IPS-11a (cell line): ENCODE measurements at regions not wholly inside any gene's neighbourhood (a gene's known extent, or its start where the extent isn't known, plus 50 kb on each side); places are given as distances from the start of the nearest gene placed in this dataset.

ENCODE experiments used
- H3K4me3 ChIP-seq: one replicate; pipeline ENCODE4 v1.5.1; 2013; ENCODE audit warnings: low read depth, low read length, control low read depth

DNA sequence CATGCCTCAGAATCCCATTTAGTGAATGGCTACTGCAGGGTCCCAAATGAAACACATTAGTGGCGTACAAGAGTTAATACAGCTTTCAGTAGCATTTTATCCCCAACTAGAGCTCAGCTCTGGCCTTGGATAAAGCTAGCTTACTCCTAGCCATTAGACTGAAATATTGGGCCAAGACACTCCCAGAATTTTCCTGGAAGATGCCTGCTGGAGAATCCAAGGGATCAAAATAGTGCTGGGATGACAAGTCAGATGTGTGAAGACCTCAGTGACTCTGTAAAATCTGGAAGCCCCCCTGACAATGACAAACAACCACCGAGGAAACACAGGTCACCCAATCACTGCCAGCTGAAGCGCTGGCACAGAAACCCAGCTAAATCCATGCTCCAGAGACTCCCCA lies 303.1 kb upstream of the SORL1-AS1 start:
- H3K4me3 ChIP-seq: no peak overlapping the region

DNA sequence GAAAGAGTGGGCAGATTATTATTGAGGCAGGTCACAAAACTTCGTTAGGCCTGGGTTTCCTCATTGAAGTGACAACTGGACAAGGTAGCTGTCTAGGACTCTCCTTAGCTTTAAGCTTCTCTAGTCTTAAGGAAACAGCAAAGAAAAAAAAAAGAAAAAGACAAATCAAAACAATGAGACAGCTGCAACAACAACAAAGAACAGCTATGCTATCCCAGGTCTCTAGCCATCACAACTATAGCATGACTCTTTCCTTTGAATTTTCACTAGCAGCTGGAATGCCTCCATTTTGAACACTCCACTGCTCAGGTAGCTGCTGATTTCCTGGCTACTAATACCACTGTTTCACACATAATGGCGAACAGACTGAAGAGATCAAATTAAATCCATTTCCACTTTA lies 302.4 kb upstream of the SORL1-AS1 start:
- H3K4me3 ChIP-seq: no peak overlapping the region

DNA sequence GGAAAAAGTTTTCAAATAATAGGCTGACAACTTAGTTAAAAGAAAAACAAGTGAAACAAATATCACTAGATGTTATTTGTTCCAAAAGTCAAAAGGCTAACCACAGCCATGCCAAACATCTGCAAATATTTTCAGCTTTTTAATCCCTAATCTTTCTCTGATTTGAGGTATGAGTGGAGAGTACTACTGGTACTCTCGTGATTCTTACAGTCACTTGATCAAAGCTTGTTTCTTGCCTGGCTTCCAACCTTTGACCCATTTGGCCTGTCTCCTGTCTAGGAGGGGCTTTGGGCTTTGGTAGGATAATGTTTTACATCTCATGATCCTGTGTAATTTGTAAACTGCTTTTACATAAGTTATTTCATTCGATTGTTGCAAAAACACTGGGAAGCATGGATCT lies 301.8 kb upstream of the SORL1-AS1 start:
- no peak overlapping the region for H3K4me3 ChIP-seq

DNA sequence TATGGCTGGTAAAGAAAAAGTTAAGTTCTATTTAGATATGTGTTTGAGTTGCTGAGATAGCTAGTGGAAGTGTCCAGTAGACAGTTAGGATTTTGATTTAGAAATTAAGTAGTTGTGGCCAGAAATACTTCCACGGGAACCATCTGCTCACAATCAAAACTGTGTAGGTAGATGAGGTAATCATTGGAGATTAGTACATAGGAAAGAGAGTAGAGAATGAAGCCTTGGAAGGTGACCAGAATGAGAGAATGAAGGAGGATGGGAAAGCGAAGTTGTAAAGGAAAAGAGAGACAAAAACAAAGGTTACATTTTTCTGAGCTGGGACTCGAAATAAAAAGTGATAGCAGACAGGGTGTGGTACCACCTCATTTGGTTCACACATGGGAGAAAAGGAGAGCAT lies 296.9 kb upstream of the SORL1-AS1 start:
- H3K4me3 ChIP-seq: no peak overlapping the region

DNA sequence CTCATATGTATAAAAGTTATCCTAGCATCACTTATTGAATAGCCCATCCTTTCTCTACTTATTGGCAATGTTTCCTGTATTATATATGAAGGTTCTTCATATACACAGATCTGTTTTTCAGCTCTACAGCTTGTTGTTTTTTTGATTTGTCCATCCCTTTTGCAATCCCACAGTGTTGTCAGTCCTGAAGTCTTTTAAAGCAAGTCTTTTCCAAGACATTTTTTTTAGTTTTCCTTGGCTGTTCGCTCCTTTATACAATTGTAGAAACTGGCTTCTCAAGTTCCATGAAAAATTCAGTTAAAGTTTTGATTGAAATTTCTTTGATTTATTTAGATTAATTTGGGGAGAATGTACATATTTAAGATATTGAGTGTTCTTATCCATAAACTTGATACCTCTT lies 295.3 kb upstream of the SORL1-AS1 start:
- H3K4me3 ChIP-seq: no peak overlapping the region

DNA sequence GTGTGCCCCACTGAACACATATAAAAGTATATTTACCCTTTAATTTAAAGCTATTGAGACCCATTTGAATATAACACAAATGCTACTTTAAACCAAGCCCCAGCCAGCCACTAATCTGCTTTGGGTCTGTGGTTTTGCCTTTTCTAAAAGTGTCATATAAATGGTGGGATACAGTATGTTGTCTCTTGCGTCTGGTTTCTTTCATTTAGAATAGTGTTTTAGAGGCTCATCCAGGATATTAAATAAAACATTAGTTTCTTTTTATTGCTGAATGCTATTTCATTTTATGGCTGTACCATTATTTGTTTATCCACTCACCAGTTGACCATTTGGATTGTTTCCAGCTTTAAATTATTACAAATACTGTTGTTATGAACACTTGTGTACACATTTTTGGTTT lies 290.5 kb upstream of the SORL1-AS1 start:
- H3K4me3 ChIP-seq: no peak overlapping the region

DNA sequence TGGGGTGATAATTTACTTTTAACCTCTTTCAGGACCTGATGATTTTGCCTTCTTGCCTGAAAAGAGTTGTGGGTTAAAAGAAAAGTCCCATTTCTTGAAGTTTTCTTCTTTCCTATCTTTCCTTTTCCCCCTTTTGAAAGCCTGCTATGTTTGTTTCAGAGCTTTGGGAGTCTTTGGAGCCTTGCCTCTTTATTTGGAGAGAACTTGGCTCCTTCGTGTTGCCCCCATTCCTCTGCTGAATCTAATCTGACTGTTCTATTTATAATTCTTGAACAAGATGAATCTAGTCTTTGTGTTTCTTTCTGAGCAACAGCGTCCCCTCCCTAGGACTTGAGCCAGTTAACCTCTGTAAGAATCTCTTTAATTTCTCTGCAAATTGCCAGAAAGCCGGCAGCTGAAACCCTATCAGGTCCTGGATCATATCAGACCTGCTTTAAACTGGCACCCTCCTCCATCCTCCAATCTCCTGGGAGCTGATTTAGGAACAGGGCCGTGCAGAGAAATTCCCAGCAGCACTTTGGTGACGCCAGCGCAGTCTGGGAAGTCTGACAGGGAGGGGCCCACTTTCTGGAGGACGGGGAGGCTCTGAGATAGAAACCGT lies 289.1 kb upstream of the SORL1-AS1 start:
- no peak overlapping the region for H3K4me3 ChIP-seq

DNA sequence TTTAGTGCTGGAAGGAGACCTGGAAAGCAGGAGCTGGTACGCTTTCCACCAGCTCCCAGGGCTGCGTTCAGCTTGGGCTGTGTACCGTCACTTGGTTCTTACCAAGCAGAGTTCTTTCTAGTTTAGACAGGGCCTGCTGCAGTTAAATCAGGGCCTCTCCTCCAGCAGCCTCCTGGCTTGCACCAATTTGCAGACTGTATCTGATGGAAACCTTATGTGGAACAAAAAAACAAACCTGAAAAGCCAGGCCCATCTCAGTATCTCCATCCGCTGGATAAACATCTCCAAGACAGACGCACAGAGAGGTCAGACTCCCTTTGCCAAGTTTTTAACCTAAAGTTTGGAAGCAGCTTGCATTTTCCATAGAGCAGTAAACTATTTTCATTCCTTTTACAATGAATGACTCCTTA lies 288.6 kb upstream of the SORL1-AS1 start:
- no peak overlapping the region for H3K4me3 ChIP-seq

DNA sequence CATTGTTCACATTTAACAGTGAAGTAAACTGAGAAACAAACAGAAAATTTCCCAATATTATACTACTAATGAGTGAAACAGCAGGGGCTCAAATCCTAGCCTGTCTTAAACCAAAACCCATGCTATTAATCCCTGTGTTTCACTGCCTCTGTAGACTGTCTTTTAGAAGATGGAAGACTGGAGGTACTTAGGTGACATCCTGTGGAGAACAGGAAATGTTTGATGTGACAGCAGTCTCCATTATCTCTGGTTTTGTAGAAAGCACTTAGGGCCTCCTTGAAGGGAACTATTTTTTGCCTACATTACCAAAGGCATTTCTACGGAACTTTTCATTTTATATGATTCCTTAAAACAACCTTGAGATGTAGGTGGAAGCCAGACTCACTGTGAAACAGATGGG lies 288.1 kb upstream of the SORL1-AS1 start:
- no peak overlapping the region for H3K4me3 ChIP-seq

DNA sequence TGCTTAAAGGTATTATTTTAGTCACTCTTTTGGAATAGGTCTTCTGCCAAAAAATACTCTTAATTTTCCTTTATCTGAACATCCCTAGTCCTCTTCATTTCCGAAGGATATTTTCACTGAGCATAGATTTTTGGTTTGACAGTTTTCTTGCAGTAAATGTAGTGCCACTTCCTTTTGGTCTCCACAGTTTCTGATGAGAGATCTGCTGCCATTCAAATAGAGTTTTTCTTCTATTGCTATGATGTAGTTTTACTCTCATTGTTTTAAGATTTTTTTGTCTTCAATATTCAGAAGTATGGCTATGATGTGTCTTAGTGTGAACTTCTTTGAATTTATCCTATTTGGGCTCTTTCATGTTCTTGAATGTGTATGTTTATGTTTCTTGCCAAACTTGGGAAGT lies 281.1 kb upstream of the SORL1-AS1 start:
- no peak overlapping the region for H3K4me3 ChIP-seq

DNA sequence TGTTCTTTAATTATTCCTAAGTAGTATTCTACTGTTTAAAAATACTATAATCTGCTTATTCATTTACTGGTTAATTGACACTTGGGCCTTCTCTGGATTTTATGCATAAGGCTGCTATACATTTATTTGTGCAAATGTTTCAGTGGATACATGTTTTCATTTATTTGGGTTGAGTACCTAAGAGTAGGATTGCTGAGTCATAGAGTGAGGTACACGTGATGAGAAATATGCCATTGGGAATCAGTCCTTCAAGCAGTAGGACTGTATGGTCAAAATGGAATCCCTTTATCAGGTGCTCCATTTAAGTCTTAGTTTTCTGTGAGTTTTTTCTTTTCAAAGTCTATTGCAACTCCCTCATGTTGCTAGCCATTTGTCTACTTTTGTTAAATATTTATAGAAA lies 275.2 kb upstream of the SORL1-AS1 start:
- H3K4me3 ChIP-seq: no peak overlapping the region

DNA sequence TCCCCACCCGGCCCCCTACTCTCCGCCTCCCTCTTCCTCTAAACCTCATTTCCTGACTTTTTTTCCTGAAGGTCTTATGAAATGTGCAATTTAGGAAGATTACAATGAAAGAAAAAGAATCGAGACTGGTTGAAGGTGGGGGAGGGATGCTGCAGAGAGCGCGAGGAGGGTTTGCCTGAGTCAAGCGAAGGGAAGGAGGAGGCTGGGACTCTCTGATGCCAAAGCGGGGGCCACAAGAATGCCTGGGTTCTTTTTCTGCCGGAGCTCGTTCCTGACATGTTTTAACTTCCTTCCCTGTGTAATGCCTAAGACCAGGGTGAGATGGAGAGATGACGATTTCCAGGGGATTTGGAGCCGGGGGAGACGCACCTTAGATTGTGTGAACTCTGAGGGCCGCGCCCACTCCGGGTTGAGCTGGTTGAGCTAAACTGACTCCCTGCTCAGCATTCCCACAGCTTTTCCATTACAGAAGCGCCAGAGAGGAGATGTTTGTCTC lies 270.5 kb upstream of the SORL1-AS1 start:
- peak overlapping the region; percentile 50 for H3K4me3 ChIP-seq

DNA sequence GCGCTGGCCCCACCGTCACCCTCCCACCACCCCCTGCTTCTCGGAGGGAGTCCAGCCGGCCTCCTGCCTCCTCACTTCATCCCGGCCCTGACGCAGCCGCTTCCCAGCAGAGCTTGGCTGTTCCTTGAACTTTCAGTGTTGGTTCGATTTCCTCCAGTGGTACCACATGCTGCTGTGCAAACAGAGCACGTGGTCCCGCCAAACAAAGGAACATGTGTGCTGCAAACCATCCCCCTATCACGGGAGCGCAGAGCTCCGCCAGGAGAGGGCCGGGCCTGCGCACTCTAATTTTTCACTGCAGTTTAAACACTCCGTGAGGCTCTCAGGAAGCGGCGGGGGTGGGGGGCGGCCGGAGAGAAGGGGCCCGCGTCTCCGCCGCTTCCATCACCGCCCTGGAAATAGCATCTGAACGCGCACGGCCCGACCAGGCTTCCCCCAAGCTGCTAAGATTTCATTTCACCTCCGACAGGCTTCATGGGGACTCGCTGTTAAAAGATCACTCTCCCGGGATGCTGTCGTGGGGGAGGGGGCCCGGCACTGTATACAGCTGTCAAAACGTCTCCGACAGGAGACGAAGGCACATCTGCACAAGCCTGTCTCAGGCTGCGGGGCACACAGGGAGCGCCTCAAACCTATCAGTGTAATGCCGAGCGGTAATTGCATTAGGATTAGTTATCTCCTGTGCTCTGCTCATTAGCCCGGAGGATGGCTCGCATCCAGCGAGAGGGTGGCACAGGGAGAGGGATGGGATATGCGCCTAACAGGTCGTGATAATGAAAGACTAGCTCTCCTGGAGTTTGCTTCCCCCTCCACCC lies 269.9 kb upstream of the SORL1-AS1 start:
- peak overlapping the region; percentile 50 for H3K4me3 ChIP-seq

DNA sequence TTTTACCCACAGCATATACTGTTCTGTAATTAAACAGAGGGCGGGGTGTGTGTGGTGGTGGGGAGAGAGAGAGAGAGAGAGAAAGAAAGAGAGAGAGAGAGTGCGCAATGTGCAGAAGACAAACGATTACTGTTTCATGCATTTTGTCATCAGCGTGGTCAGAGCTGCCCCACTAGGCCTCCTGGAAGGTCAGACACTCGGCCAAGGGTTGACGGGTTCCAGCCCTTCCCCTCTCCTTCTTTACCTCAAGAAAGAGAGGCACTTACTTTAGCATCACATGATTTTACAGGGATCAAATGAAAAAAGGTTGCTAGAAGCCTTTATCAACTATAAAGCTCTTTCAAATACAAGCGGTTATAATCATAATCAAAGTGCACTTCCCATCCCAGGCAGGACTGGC lies 269.2 kb upstream of the SORL1-AS1 start:
- H3K4me3 ChIP-seq: no peak overlapping the region

DNA sequence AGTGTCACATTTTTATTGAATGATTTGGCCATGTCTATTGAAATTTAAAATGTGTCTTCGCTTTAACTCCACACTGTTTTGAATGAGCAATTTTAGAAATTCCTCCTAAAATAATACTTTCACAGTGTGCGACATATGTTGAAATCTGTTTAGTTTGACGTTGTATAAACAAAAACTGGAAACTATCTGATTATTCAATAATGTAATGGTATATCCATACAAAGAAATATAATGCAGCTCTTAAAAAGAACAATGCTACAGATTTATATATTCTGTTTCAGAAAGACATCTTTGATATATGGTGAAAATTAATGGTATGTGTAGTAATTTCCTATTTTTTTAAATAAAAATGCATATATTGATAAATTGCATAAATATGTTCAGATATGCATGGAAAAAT lies 268.7 kb upstream of the SORL1-AS1 start:
- no peak overlapping the region for H3K4me3 ChIP-seq

DNA sequence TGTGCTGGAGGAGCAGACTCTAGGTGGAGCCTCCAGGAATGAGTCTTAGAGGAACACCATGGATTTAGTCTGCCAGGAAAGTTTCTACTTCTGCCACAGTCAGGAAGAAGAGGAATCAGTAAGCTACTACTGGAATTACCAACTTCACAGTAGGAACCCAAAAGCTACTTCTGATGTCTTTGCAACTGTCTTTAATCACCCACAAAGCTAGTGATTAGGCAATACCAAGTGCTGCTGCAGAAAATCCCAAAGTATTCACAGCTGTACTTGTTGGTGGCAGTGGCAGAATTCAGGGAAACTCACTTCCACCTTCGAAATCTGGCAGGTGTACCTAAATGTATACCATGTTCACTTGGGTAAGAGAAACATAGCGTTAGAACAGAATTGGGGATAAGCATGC lies 264.5 kb upstream of the SORL1-AS1 start:
- H3K4me3 ChIP-seq: no peak overlapping the region

DNA sequence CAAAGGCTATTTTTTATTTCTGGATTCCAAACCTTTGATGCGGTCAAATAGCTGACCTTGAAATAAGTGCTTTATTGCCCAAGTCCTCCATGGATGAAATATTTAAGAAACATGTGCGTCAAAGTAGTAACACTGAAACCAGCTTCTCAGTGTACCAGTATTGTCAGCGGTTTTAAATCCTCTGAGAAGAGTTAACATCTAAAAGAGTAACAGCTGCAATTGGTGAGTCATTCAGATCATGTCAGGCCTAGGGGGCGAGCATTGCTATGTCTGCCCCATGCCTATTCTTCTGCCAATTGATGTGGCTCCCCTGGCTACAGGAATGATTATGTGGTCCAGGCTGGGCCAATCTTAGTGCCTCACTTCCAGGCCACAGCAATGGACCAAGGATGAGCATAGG lies 263.3 kb upstream of the SORL1-AS1 start:
- H3K4me3 ChIP-seq: no peak overlapping the region

DNA sequence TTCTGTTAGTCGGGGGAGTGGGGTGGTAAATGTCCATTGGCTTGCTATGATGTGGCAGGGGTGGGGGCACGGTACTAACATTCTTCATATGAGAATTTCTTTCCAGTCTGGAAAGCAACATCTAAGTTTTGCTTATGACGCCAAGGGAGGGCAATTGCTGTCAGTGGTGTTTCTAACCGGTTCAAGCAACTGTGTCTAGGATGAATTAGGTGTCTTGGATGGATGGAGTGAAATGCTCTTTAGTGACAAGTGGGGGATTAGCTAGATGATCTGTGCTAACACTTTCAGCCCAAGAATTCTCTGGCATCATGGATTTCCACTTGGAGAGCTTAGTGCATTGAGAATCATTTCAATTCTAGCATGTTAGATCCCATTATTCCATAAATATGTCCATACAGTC lies 262.6 kb upstream of the SORL1-AS1 start:
- no peak overlapping the region for H3K4me3 ChIP-seq

DNA sequence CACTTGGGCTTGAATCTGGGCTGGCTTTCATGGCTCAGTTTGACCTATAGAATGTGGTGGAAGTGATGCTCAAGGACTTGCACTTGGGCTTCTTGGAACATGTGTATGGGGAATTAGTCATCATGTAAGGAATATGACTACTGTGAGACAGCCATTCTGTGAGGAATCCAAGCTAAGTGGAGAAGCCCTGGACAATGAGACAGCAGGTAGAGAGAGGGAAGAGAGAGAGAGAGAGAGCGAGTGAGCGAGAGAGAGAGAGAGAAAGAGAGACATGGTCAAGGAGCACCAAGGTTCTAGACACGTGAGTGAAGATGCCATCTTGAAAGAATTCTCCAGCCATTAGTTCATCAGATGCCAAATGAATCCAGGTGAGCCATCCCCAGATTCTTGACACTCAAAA lies 261.6 kb upstream of the SORL1-AS1 start:
- no peak overlapping the region for H3K4me3 ChIP-seq

DNA sequence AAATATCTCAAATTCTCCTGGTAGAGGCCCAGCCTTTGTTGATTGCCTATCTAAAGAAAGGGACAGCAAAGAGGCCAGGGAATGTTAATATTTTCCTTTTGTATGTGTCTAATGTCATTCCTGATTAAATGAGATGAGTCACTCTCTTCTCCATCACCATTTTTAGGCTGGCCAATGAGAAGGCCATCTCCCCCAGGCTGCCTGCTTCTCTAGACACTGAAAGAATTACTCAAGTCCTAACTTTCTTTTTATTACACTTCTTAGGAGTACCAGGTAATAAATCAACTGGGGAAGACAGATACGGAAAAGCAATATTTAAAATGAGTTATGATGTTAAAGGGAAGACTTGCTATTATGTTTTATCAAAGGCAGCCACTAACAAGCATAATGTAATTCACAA lies 259.2 kb upstream of the SORL1-AS1 start:
- H3K4me3 ChIP-seq: no peak overlapping the region

DNA sequence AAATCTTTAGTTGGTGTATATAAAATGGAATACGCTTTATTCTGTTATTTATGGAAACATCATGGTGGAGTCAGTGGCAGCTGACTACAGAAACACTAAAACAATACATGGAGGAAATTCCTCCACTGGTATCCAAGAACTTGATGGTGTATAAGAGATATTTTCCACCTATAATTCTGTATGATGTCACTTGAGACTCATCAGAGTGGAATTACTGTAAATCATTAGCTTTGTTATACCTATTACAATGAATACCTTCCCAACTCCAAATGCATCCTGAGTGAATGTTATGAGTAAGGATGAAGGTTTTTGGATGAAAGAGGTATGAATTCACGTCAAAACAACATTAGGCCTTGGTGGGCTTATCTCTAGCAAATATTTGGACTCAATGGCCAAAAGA lies 258.5 kb upstream of the SORL1-AS1 start:
- H3K4me3 ChIP-seq: no peak overlapping the region

DNA sequence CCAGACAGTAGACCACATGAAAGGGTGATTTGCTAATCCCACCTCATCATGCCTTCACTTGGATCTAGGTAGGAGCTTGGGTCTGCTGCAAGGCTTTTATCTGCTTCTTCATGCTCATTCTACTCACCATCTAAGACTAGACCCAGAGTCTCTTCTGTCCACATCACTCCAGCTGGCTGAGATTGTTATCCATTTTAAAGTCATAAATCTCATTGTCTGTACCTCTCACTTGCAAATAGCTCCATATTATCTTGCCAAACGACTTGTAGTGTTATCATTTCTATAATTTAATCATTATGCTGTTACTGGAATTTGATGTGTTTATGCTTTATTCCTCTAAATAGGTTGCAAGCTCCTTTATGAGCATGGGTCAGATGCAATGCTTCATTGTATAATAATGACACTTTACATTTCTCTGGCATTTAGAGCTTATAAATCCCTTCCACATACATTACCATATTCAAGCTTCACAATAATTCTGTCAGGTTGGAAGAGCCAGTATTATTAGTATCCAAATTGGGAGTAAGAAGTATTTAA lies 254.2 kb upstream of the SORL1-AS1 start:
- H3K4me3 ChIP-seq: no peak overlapping the region
